ENCODE measurements at regions not wholly inside any gene's neighbourhood (a gene's known extent, or its start where the extent isn't known, plus 50 kb on each side); places are given as distances from the start of the nearest gene placed in this dataset.

DNA sequence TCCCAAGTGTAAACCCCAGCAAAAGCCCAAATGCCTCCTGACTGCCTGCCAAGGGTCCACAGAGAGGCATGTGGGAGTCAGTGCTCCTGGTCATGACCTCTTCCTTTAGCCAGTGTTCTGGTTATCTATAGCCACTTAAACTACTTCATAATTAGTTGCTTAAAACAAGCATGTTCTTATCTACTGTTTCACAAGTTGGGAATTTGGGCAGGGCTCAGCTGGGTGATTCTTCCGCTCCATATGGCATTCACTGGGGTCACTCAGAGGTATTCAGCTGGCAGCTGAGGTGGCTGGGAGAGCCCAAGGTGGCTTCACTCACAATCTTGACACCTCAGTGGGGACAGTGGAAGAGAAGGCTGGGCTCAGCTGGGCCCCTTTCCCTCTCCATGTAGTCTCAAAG, 184.0 kb upstream of the RGS6 start:
- TF ChIP-seq EZH2phosphoT487 (IDR thresholded peaks at IDR 0.05; ENCODE audit: borderline replicate concordance, low read length) (no peak), EZH2 (IDR thresholded peaks at IDR 0.05; ENCODE audit: low read length, unreplicated experiment) (no peak)
